GM23248 (cell line): ENCODE measurements at regions not wholly inside any gene's neighbourhood (a gene's known extent, or its start where the extent isn't known, plus 50 kb on each side); places are given as distances from the start of the nearest gene placed in this dataset.

Experiments used
- EZH2 ChIP-seq: fragments of 200-600 bp; sonication (generic); IDR thresholded peaks from 2 replicates; pipeline ENCODE4 v1.6.1; 2018; ENCODE audit warnings: antibody characterized with exemption, mild to moderate bottlenecking; ENCODE audit not compliant: insufficient read depth, poor library complexity, severe bottlenecking
- EZH2phosphoT487 ChIP-seq: fragments of 200-600 bp; sonication (generic); IDR thresholded peaks from 2 replicates; pipeline ENCODE4 v1.6.1; 2018; ENCODE audit warnings: antibody characterized with exemption, moderate library complexity, mild to moderate bottlenecking, low read depth; ENCODE audit not compliant: insufficient read depth

GRCh38 chr4:147398556-147398955 lies 82.3 kb upstream of the EDNRA start:
- TF ChIP-seq EZH2 (no peak), EZH2phosphoT487 (no peak)
